Forelimb muscle (tissue), 1 donor: ENCODE measurements at regions not wholly inside any gene's neighbourhood (a gene's known extent, or its start where the extent isn't known, plus 50 kb on each side); places are given as distances from the start of the nearest gene placed in this dataset.

Experiments
- DNase-seq: peaks from one replicate; pipeline ENCODE4 v3.0.0-alpha.2; 2013; ENCODE audit warnings: low read depth

DNA sequence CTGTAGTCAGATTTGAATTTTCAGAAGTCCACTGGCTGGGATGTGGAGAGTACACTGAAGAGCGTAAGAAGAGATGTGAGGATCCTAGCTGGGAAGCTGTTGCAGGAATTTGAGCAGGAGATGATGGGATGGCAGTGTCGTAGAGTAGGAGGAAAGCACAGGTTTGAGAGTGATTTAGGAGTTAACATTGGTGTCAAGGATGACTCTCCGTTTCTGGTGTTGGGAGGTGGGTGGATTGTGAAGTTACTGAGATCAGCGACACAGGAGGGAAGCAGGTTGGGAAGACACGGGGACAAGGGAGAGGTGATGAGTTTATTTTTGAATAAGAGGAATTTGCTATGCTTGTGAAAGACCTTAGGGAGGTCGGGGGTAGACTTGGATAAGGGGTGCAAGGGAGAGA lies 434.2 kb upstream of the TPM1 start:
- DNase-seq, result no peak

DNA sequence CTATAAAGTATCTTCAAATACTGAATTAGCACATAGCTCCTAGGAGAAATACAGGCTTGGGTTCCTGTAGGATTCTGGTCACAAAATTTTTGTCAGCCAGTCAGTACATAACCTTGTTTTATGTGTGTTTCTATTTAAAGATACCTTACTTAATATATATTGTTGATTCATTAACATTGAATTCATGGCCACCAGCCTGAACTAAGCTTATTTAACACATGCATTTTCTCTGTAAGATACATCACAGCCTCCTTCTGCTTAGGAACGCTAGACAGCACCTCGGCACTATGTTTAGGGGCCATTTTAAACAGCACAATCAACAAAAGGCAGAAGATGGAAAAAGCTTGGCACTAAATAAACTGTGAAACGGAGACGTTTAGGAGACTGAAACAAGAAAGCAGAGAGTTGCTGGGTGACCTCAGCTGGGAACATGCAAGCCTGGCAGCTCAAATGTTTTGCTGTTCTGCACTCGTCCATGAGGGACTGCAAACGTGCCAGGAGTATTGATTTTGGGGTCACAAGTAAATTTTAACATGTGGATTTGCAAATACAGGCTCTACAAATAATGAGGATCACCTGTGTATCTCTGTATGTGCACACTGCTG lies 432.2 kb upstream of the TPM1 start:
- DNase-seq, result no peak

DNA sequence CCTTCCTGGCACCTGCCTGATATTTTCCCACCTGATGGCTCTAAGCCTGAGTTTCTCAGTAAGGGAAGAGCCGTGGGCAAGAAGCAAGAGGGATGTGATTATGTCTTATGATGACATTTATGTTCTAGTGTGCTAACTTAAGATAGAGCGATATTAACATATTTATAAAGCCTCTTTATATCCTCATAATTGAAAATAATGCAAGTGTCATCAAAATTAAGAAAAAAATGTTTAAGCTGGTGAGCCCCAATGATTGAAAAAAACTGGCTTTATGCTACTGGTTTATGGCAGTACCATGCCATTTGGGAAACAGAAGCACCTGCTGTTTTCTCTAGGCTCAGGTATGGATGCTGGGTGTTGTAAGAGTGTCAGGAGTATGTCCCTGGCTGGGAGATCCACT lies 431.5 kb upstream of the TPM1 start:
- DNase-seq, result no peak

DNA sequence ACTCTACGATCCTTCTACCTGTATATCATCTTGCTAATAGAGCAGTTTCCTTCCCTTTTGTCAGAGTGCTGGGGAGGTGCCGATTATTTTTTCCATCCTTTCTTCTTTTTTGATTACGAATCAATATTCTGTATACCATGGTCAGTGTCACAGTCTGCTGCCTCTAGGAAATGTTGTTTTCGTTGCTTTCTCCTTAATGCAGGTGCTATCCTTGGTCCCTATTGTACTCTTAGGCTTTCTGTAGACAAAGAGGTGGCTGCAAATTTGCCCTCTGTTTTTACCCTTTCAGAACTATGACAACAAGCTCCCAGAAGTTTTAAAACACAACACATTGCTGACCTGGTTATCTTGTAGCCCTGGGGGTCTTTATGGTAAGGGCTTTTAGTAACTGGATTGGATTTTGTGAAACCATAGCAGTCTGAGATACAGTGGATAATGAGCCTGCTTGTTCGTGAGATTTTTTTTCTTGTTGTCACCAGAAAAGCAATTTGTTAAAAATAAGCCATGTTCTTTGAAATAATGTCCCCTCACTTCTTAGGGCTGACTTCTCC lies 430.3 kb upstream of the TPM1 start:
- no peak for DNase-seq

DNA sequence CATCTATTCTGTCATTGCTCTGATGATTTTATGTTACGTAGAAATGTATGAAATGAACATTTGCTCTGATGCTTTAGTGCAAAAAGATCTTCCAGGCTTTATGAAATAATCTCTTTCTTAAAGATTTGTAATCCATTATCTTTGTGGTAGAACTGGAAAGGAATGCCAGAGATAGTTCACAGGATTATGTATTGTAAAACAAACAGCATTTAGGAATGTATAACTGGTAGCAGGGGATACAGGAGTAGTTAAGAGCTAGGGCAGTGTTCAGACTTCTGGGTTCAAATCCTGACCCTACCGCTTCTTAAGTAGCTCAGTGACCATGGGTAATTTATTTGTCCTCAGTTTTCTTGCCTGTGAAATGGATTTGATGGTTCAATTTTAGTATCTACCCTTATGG lies 429.8 kb upstream of the TPM1 start:
- DNase-seq, result no peak

DNA sequence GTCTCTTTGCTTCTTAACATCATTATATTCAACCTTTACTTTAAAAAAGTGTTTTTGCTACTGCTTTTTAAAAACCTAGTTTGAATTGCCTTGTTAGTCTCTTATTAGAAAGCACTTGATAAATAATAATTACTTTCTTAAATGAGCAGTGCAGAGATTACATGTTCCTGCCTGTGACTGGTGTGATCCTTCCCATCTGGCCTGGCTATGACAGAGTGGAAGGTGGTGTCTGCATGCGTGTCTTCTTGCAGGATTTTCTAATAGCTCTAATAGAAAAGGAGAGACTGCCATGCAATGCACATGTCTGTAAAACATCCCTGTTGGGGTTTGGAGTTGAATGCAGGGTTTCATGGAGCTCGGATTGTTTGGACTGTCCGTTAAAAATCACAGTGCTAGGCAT lies 425.8 kb upstream of the TPM1 start:
- no peak for DNase-seq

DNA sequence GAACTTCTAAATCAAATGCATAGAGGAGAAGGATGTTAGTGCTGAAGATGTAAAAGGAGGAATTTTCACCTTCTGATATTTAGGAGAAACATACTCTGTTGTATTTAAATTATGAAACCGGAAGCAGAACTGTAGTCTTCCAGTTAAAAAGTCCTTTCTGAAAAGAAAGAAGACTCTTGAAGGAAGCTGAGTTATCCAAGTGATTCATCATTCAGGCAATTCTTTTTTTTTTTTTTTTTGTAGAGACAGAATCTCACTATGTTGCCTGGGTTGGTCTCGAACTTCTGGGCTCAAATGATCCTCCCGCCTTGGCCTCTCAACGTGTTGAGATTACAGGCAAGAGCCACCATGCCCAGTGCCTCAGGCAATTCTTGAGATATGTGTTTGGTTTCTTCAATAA lies 424.8 kb upstream of the TPM1 start:
- no peak for DNase-seq

DNA sequence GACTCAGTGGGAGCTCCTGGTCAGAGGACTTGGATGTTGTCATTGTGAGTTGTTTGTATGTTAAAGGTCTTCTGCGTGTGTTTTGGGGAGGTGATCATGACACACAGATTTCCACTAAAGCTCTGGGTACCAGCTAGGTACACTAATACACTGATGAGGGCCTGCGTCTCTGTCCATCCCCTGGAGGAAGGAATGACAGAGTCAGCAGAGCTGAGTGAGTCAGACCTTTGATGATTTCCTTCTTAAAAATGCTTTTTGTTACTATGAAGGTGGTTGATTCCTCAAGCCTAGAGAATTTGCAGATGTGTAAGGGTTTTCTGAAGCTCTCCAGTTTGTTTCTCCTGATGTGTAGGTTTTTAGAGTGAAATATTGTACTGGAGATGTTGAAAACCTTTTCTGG lies 424.1 kb upstream of the TPM1 start:
- no peak for DNase-seq

DNA sequence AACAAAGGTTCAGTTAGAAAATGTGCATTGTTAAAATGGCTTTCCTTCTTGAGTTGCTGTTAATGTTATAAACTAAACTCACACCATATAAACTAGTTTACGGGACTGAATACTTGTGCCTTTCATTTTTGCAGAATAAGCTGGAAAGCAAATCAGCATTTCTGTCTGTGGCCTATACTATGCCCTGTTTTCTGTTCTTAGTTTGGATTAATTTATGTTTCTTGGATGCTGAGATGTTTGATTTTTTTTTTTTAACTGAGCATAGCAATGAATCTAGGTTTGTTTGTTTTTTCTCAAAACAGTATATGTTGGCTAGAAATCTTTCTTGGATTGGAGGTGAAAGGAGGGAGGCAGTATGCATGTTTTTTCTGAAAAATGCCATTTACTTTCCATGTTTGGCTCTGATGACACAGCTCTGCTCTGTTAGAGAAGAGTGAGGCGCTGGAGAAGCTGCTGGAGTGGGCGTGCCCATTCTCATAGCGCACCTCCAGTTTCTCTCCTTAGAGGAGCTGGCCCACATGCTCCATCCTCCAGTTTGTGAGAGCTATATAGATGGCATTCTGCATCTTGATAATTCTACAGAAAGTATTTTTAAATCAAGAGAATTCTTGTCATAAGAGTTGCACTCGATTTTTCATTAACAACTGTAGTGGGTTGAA lies 423.6 kb upstream of the TPM1 start:
- no peak for DNase-seq

DNA sequence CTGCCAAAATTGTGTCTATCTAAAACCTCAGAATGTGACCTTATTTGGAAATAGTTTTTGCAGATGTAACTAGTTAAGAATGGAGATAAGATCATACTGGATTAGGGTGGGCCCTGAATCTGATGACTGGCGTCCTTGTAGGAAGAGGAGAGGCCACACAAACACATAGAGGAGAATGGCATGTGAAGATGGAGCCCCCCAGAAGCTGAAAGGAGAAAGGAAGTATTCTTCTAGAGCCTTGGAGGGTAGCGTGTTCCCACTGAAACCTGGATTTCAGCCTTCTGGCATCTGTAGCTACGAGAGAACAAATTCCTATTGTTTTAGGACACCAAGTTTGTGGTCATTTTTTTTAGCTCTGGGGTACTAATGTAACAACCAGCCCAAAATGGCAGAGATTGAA lies 423.0 kb upstream of the TPM1 start:
- DNase-seq, result no peak

DNA sequence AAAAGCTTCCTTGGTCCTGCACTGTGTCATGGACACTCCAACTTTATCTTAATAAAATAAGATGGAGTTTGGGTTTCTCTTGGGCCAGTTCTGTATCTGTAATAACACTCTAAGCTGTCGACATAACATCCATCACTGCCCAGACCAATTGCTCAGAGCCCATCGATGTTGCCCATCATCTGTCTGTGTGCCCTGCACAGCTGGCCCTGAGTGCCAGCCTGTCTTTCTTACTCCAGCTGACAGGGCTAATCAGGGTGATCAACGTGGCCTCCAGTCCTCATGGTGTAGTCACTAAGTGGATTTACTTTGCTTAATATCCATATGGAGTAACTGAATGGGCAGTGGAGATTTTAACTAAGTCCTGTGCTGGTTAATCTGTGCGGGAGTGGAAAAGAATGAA lies 419.8 kb upstream of the TPM1 start:
- no peak for DNase-seq

DNA sequence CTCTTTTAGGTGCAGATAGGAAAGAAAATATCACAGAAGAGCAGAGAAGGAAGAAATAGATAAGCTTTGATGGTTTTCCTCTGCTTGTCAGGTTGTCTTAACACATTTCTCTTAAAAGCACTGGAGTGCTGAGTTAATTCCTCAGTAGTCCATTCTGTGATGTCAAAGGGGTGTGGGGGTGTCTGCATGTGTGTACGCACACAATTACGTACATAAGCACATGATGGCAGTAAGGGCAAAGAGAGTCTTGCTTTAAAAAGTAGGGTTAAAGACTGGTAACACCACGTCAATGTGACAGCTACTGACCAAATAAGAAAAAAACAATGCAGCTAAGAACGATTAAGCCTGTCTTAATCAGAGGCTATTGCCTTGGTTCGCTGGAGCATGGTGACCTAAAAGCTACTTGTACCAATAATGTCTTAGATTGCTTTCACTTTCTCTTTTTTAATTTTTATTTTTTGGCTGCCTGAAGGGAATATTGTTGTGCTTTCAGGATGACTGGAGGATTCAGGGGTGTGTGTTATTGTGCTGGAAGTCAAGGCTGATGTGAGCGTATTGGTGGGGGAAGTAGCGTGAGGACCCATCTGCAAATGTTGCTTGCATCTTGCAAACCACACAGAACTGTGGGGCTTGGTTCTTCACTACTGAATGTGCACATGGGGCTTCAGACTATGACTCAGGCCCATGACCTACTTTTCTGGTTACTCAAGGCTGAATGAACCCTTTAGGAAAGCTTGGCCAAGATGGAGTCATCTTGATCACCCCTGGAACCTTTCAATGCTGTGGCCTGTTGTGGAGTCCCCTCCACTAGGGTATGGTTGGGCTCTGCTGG lies 417.8 kb upstream of the TPM1 start:
- no peak for DNase-seq

DNA sequence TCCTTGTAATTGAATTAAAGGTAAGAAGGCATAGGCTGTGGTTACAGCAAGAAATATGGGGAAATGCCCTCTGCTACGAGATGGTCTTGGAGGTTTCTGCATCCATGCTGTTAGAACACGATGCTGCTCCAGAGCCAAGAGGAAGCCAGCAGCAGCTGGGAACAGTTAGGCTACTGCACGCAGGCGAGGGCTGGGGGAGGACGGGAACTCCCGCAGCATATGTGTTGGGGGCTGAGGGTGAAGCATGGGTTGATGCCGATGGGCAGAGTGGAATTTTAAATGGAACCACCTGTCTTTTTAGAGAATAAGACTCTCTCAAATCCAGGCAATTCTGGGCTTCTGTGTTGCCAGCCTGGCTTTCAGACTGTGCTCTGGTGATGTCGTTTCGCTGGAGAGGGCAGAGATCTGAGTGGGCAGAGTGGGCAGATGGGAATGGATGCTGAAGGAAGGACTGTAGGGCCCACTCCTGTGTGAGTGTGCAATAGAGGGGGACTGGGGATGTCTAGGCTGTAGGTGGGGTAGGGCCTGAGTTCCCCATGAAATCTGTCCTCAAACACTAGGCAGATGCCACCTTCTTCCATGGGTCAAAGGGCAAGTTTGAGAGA lies 417.0 kb upstream of the TPM1 start:
- DNase-seq, result no peak

DNA sequence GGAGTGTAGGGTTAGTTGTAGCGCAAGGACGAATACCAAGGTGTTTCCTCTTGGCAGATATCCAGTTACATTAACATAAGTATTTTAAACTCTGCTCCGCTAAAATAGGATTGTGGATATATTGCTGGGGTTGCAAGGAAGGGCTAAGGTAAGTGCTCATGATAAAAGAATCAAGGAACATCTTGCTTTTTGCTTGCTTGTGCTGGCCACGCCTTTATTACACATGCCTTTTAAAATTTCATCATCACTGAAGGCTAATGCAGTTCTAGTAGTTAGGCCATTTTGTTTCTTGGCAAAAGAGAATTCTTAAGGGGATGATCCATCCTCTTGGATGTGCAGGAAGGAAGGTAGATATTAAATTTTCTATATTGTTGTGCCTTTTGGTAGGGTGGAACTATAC lies 415.6 kb upstream of the TPM1 start:
- no peak for DNase-seq

DNA sequence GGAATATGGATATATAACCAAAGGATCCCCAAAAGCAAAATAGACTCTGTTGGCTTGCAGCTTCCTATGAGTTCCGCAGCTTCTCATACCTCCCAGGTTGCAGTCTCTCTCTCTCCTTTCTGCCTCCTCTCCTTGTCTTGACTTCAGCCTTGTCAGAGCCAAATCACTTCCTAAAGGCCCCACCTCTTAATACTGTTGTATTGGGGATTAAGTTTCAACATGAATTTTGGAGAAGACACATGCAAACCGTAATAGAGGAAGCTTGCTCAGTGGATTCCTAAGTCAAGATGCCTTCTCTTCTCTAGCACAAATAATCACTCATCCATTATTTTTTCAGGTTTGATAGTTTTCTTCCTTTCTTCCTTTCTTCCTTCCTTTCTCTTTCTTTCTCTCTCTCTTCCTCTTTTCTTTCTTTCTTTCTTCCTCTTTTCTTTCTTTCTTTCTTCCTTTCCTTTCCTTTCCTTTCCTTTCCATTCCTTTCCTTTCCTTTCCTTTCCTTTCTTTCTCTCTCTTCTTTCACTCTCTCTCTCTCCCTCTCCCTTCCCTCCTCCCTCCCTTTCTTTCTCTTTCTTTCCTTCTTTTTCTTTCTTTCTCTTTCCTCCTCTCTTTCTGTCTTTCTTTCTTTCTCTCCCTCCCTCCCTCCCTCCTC lies 411.3 kb upstream of the TPM1 start:
- no peak for DNase-seq

DNA sequence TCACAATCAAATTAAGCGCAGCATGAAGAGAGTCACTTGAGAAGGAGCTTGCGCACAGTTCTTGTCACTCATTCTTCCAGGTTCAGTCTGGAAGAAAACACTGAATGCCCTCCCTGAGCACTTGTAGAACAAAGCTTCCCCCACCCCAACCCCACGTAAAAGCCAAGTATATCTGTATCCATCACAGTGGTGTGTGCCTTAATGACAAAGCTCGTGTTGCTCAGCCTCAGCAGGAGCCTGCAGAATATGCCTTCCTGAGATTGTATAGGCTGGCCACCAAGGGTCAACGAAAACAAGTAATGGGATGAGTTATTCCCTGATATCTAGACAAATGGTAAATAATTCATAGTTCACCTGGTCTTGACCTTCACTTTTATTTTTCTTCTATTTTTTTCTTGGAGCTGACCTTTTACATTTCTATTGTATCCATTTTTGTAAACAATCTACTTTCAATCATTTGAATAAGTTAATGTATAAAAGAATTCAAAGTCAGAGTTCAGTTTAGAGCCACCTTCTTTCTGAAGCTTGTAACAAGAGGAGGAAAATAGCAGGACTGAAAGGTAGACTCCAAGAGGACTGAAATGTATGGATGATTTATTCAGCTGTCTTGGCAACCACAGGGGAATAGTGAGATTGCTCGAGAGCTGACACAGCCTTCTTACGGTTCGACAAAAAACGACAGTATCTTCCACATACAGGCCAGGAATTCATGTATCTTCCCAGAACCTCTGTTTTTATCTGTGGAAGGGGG lies 405.5 kb upstream of the TPM1 start:
- DNase-seq, result no peak

DNA sequence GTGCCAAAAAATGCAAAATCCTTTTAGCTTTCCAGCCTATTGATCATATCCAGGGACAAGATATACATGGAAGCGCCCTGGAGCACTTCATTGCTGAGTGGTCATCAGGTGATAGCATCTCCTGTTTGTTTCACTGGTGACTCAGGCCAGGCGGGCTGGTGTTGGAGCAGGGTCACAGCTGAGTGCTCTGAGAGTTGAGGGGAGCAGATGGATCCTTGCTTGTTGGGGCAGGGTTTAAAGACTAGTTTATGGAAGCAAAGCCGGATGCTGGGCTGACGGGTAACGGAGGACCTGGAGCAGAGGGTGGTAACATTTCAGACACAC lies 405.0 kb upstream of the TPM1 start:
- no peak for DNase-seq

DNA sequence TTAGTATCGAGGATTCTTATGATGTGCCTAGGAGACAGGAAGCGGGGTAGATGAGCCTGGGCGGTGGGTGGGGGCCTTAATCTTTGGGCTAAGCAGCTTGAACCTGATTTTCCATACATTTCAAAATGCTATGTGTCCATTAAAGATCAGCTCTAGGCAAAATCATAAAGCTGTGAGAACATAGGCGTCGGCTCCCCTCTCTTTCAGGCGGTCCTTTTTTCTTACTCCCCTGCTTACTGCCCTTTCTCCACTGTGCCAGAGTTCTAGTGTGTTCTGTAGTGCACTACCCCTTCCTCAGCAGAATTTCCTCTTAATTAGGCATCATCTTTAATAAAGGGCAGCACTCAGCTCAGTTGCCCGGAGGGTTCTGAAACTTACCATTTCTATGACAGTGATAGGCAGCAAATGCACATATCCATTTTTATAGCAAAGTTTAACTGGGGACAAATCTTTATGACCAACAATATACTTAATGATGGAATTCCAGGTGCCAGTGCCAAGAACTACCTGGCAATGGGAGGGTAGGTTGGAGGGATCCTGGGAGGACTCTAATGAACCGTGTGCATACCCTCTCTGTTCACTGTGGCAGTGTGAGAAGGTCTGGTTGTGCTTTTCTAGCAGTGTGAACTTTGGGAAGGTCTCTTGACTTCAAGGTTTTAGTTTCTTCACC lies 404.5 kb upstream of the TPM1 start:
- no peak for DNase-seq

DNA sequence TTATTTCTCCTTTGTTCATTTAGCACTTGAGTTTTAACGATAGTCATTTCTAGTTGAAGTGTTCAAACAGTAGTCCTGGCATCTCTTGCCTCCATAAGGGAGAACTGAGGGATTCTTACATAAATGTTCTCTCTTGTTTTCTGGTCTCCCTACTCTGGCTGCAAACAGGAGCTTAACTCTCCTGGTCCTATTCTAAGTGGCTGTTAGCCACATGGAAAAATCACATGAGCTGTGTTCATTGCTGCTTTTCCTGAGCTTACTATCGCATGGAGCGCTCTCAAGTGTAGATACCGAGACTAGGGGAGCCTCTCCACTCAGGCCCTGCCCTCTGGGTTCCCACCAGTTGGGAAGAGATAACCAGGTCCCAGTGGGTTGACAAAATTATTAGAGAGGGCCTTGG lies 403.1 kb upstream of the TPM1 start:
- DNase-seq, result no peak

DNA sequence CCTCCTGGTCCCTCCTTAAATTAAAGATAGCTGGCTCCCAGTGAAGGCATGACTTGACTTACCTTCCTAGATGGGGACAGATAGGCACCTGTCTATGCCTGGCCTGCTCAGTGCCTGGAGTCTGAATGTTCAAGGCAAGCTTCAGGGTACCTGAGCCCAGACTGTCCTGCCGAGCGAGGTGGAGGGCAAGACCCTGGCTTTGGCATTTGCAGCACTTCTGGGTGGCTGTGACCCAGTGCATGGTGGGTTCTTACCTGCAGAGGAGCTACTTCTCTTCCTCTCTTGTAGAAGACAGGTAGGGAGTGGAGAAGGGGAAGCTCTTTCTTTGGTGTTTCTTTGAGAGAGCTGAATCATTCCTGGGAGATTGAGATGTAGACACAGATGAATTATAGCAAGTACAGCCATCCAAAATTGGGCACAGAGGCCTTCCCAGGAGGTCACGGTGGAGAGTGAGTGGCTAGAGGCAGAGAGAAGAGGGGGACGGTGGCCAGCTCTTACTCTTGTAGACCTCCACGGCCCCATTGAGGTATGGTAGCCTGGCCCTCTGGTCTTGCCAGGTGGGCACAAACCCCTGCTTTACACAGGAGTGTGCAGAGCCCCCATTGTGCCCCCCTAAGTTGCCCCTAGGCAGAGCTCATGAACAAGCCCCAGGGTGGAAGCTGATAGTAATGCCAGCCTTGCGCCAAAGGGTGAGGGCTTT lies 402.5 kb upstream of the TPM1 start:
- DNase-seq, result no peak
